Keratinocyte (primary cell): ENCODE measurements at regions not wholly inside any gene's neighbourhood (a gene's known extent, or its start where the extent isn't known, plus 50 kb on each side); places are given as distances from the start of the nearest gene placed in this dataset.

Experiments used
- DNase-seq: peaks from one replicate; pipeline ENCODE4 v3.0.0-alpha.2; 2011; ENCODE audit warnings: low read depth, missing footprints, low spot score
- FAIRE-seq: peaks from 2 replicates; lab custom pipeline; 2011; peaks lifted over from hg19 to GRCh38; lab: Jason Lieb, UNC
- H2AFZ ChIP-seq: 2 replicates; pipeline ENCODE4 v1.6.0; 2012; ENCODE audit warnings: low read length, control low read depth, inconsistent platforms; ENCODE audit not compliant: control insufficient read depth
- H3K27ac ChIP-seq: 2 replicates; pipeline ENCODE4 v1.5.1; 2011; ENCODE audit warnings: low read length; ENCODE audit not compliant: control insufficient read depth, insufficient read depth
- H3K27me3 ChIP-seq: 3 replicates; pipeline ENCODE4 v1.6.0; 2011; ENCODE audit warnings: low read length; ENCODE audit not compliant: control insufficient read depth, insufficient read depth; ENCODE audit errors: extremely low read depth
- H3K36me3 ChIP-seq, 2 experiments: 2 replicates in 1 of 2; 3 replicates in 1 of 2; pipeline ENCODE4 v1.5.1; 2011; ENCODE audit warnings: low read length in 2 of 2, mild to moderate bottlenecking in 1 of 2; ENCODE audit not compliant: control insufficient read depth in 2 of 2, insufficient read depth in 2 of 2; ENCODE audit errors: extremely low read depth in 1 of 2
- H3K4me1 ChIP-seq: 3 replicates; pipeline ENCODE4 v1.5.1; 2011; ENCODE audit warnings: low read length; ENCODE audit not compliant: control insufficient read depth, insufficient read depth; ENCODE audit errors: extremely low read depth
- H3K4me2 ChIP-seq: 3 replicates; pipeline ENCODE4 v1.6.0; 2011; ENCODE audit warnings: low read depth, low read length; ENCODE audit not compliant: control insufficient read depth, insufficient read depth; ENCODE audit errors: extremely low read depth
- H3K4me3 ChIP-seq, 3 experiments: fragments of 200-600 bp in 1 of 3; sonication (generic) in 1 of 3; 2 replicates in 2 of 3; 3 replicates in 1 of 3; pipeline ENCODE4 v1.5.1; 2011 to 2016; ENCODE audit warnings: low read length in 3 of 3, mild to moderate bottlenecking in 3 of 3, control low read depth in 2 of 3, inconsistent platforms in 1 of 3, low read depth in 1 of 3, mixed read lengths in 1 of 3, mixed run types in 1 of 3, moderate library complexity in 1 of 3; ENCODE audit not compliant: control insufficient read depth in 2 of 3, insufficient read depth in 2 of 3; ENCODE audit errors: extremely low read depth in 1 of 3
- H3K79me2 ChIP-seq: 2 replicates; pipeline ENCODE4 v1.6.0; 2012; ENCODE audit warnings: low read length; ENCODE audit not compliant: control insufficient read depth, insufficient read depth
- H3K9ac ChIP-seq: 3 replicates; pipeline ENCODE4 v1.6.0; 2011; ENCODE audit warnings: low read length; ENCODE audit not compliant: control insufficient read depth, insufficient read depth; ENCODE audit errors: extremely low read depth
- H3K9me1 ChIP-seq: 3 replicates; pipeline ENCODE4 v1.6.0; 2011; ENCODE audit warnings: low read length; ENCODE audit not compliant: control insufficient read depth, insufficient read depth; ENCODE audit errors: extremely low read depth
- H3K9me3 ChIP-seq: 2 replicates; pipeline ENCODE4 v1.5.1; 2012; ENCODE audit warnings: low read depth, low read length; ENCODE audit not compliant: control insufficient read depth
- H4K20me1 ChIP-seq: 3 replicates; pipeline ENCODE4 v1.6.0; 2011; ENCODE audit warnings: low read length; ENCODE audit not compliant: control insufficient read depth, insufficient read depth; ENCODE audit errors: extremely low read depth
- EZH2 ChIP-seq: IDR thresholded peaks from one replicate; pipeline ENCODE4 v1.6.1; 2012; ENCODE audit warnings: inconsistent platforms, mild to moderate bottlenecking, low read length, moderate library complexity
- dilution Hi-C: fragments of 300-500 bp; cut with MboI; formaldehyde crosslinking; loops from one replicate; pipeline ENCODE4 v1.7.0; 2020; ENCODE audit warnings: low sequenced_read_pairs; ENCODE audit not compliant: extremely low pct_ligation_motif_present
- TF ChIP-seq, protein P1 (sequence below), 3 experiments: IDR thresholded peaks in 1 of 3; conservative IDR thresholded peaks in 1 of 3; optimal IDR thresholded peaks in 1 of 3; 2 replicates in 2 of 3; 3 replicates in 1 of 3; pipeline versions ENCODE3 to v1.5.1; 2011; ENCODE audit warnings: low read length in 3 of 3, mild to moderate bottlenecking in 3 of 3, moderate library complexity in 2 of 3, control low read depth in 1 of 3, inconsistent platforms in 1 of 3; ENCODE audit not compliant: insufficient read depth in 2 of 3; ENCODE audit errors: extremely low read depth in 1 of 3

DNA sequence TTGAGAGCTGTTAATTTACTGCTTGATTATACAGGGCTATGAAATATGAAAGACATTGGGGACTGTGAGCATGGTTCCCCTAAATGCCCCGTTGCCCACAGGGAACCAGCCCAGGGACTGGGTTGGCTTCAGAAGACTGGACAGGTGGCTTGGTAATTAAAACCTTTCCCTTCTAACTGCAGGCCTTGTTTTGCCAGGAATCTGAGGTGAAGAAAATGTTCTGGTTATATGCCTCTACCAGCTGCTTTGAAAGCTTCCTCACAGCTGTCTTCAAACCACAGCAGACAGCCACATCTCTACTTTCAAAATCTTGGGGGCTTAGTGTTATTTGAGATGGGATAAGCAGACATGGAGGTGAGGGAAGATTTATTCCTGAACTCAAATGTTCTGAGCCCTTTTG, 153.3 kb upstream of the SPRY4 start:
- H3K79me2 ChIP-seq = no peaks in the 10 kb centered on the region
- H3K9ac ChIP-seq = no peak overlapping the region
- H3K9me3 ChIP-seq = peaks cover 3% of the 10 kb centered on the region
- no peaks in the 10 kb centered on the region for H4K20me1 ChIP-seq
- no peak overlapping the region for H3K4me3 ChIP-seq
- H2AFZ ChIP-seq = no peak overlapping the region
- DNase-seq (no peak), FAIRE-seq (no peak)
- no peak overlapping the region for H3K27ac ChIP-seq
- TF ChIP-seq, protein P1, sequence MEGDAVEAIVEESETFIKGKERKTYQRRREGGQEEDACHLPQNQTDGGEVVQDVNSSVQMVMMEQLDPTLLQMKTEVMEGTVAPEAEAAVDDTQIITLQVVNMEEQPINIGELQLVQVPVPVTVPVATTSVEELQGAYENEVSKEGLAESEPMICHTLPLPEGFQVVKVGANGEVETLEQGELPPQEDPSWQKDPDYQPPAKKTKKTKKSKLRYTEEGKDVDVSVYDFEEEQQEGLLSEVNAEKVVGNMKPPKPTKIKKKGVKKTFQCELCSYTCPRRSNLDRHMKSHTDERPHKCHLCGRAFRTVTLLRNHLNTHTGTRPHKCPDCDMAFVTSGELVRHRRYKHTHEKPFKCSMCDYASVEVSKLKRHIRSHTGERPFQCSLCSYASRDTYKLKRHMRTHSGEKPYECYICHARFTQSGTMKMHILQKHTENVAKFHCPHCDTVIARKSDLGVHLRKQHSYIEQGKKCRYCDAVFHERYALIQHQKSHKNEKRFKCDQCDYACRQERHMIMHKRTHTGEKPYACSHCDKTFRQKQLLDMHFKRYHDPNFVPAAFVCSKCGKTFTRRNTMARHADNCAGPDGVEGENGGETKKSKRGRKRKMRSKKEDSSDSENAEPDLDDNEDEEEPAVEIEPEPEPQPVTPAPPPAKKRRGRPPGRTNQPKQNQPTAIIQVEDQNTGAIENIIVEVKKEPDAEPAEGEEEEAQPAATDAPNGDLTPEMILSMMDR (optimal IDR thresholded peaks at IDR 0.05 in 1 of 3, IDR thresholded peaks at IDR 0.05 in 1 of 3, conservative IDR thresholded peaks at IDR 0.05 in 1 of 3; ENCODE audit: extremely low read depth in 1 of 3, insufficient read depth in 2 of 3, low read length in 3 of 3) = no peak
- TF ChIP-seq EZH2 = no peak
- dilution Hi-C loops = no loop called here
- no peaks in the 10 kb centered on the region for H3K9me1 ChIP-seq
- H3K36me3 ChIP-seq = no peaks in the 10 kb centered on the region
- no peaks in the 10 kb centered on the region for H3K27me3 ChIP-seq
- H3K4me2 ChIP-seq = no peak overlapping the region
- peaks cover 24% of the 10 kb centered on the region for H3K4me1 ChIP-seq

DNA sequence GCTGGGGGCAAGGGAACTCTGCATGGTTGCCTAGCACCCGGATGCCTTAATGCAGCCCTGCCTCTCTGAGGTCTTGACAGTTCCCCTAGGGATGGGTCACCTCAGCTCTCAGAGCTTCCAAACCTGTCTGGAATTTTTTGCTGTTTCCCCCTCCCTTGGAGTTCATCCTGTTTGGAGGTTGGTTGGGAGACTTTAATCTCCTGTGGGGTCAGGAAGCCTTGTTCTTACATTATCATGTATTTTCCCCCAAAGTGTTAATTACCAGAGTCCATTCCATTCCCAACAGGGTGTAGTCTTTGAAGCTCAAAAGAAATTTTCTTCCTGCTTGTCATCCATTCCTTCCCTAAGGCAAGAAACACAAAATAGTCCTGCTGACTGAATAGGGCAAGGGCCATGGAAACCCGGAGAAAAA, 150.3 kb upstream of the SPRY4 start:
- Histone ChIP-seq H3K79me2 (no peaks in the 10 kb centered on the region), H3K27me3 (no peaks in the 10 kb centered on the region), H3K36me3 (no peaks in the 10 kb centered on the region), H3K27ac (no peak overlapping the region), H3K4me1 (peaks cover 36% of the 10 kb centered on the region), H3K9ac (no peak overlapping the region), H2AFZ (no peak overlapping the region), H3K4me2 (peak overlapping the region; percentile 43), H4K20me1 (no peaks in the 10 kb centered on the region), H3K9me1 (no peaks in the 10 kb centered on the region), H3K9me3 (peaks cover 3% of the 10 kb centered on the region), H3K4me3 (no peak overlapping the region)
- dilution Hi-C loops = no loop called here
- FAIRE-seq (peak; percentile 55), DNase-seq (peak; percentile 7)
- no peak for TF ChIP-seq EZH2
- TF ChIP-seq, protein P1 (optimal IDR thresholded peaks at IDR 0.05 in 1 of 3, IDR thresholded peaks at IDR 0.05 in 1 of 3, conservative IDR thresholded peaks at IDR 0.05 in 1 of 3; ENCODE audit: extremely low read depth in 1 of 3, insufficient read depth in 2 of 3, low read length in 3 of 3) = no peak
